Mesothelial cell of epicardium (in vitro differentiated cells): ENCODE measurements at regions not wholly inside any gene's neighbourhood (a gene's known extent, or its start where the extent isn't known, plus 50 kb on each side); places are given as distances from the start of the nearest gene placed in this dataset.

ENCODE experiments used
- DNase-seq, 2 experiments: peaks; one replicate each; pipeline ENCODE4 v3.0.0; 2021; ENCODE audit warnings: low spot score in 2 of 2; ENCODE audit not compliant: unreplicated experiment in 2 of 2
- H3K27ac Mint-ChIP-seq: 2 replicates; pipeline ENCODE4 v1.8.0; 2021; ENCODE audit warnings: mixed read lengths
- H3K27me3 Mint-ChIP-seq: 2 replicates; pipeline ENCODE4 v1.8.0; 2021; ENCODE audit warnings: low read depth, mixed read lengths
- H3K36me3 Mint-ChIP-seq: 2 replicates; pipeline ENCODE4 v1.8.0; 2021; ENCODE audit warnings: mixed read lengths
- H3K4me1 Mint-ChIP-seq: 2 replicates; pipeline ENCODE4 v1.8.0; 2021; ENCODE audit warnings: mixed read lengths
- H3K4me3 Mint-ChIP-seq: 2 replicates; pipeline ENCODE4 v1.8.0; 2021; ENCODE audit warnings: mild to moderate bottlenecking, moderate library complexity, mixed read lengths
- H3K9me3 Mint-ChIP-seq: 2 replicates; pipeline ENCODE4 v1.8.0; 2021; ENCODE audit warnings: mixed read lengths
- CTCF ChIP-seq: fragments of 200-600 bp; sonication (generic); IDR thresholded peaks from one replicate; pipeline ENCODE4 v1.5.0; 2021; ENCODE audit warnings: antibody characterized with exemption; ENCODE audit not compliant: unreplicated experiment

DNA sequence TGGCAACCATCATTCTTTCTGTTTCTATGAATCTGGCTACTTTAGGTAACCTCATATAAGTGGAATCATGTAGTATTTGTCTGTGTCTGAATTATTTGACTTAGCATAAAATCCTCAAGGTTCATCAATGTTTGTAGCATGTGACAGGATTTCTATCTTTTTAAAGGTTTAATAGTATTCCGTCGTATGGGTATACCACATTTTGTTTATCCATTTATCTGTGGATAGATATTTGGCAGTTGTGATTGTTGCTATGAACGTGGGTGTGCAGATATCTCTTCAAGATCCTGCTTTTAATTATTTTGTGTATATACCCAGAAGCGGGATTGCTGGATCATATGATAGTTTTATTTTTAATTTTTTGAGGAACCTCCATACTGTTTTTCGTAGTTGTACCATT, 421.7 kb downstream of the PCNX1 start:
- H3K4me3 Mint-ChIP-seq: no peak overlapping the region
- H3K36me3 Mint-ChIP-seq: peaks cover 7% of the 10 kb centered on the region
- no peak overlapping the region for H3K27ac Mint-ChIP-seq
- peaks cover 16% of the 10 kb centered on the region for H3K4me1 Mint-ChIP-seq
- H3K27me3 Mint-ChIP-seq: no peaks in the 10 kb centered on the region
- no peak for TF ChIP-seq CTCF
- peaks cover 3% of the 10 kb centered on the region for H3K9me3 Mint-ChIP-seq
- no peak for DNase-seq

DNA sequence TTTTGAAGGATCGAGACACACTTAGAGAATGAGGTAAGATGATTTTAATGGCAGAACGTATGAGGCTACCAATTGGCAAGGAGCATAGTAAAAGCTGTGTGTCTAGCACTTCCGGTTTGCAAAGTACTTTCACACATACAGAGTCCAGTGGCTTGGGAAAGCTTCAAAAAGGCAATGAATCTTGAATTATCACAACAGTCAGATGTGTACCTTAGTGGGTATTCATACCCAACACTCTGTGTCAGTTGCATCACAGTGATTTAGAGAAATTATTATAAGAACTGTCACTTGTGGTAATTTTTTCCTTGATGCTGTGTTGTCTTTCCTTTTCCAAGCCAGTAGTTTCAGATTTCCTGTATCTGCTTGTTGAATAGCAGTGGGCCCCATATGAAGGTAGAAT, 424.1 kb downstream of the PCNX1 start:
- no peak for TF ChIP-seq CTCF
- Mint-ChIP-seq H3K27me3 (no peaks in the 10 kb centered on the region), H3K9me3 (peaks cover 3% of the 10 kb centered on the region), H3K4me1 (no peaks in the 10 kb centered on the region), H3K4me3 (no peak overlapping the region), H3K27ac (no peak overlapping the region), H3K36me3 (peaks cover 7% of the 10 kb centered on the region)
- no peak for DNase-seq

DNA sequence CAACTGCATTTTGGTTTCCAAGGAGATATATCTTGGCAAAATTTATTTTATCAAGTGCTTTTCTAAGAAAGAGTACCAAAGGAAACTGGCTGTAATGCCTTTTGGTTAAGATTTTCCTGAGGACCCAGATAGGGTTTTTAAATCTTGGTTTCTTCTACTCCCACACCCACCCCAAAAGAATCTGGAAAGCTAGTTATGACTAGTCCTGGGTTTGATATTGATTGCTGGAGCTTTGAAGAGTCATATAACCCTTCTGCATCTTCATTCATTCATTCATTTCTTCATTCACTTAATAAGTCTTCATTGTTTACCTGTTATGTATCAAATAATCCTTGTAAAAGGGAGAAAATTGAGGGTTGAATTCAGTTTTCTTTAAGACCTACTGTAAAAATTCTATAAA, 425.2 kb downstream of the PCNX1 start:
- Mint-ChIP-seq H3K9me3 (peaks cover 7% of the 10 kb centered on the region), H3K4me3 (no peak overlapping the region), H3K27ac (no peak overlapping the region), H3K4me1 (no peaks in the 10 kb centered on the region), H3K36me3 (peaks cover 10% of the 10 kb centered on the region), H3K27me3 (no peaks in the 10 kb centered on the region)
- TF ChIP-seq CTCF: no peak
- no peak for DNase-seq

DNA sequence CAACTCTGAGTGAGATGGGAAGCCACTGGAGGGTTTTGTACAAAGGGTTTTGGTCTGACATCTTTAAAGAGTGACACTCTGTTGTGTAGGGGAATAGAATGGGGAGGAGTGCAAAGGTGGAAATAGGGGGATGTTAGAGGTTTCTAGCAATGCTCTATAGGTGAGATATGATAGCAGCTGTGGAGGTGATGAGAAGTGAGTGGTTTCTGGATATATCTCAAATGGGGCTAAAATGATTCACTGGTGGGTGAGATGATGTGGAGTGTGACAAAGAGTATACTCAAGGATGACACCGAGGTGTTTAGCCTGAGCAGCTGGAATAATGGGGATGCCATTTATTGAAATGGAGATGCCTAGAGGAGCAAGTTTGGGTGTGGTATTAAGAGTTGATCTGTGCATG, 426.4 kb downstream of the PCNX1 start:
- no peaks in the 10 kb centered on the region for H3K4me1 Mint-ChIP-seq
- no peak for DNase-seq
- TF ChIP-seq CTCF: no peak
- H3K27me3 Mint-ChIP-seq: no peaks in the 10 kb centered on the region
- H3K36me3 Mint-ChIP-seq: peaks cover 10% of the 10 kb centered on the region
- H3K9me3 Mint-ChIP-seq: peaks cover 7% of the 10 kb centered on the region
- no peak overlapping the region for H3K27ac Mint-ChIP-seq
- no peak overlapping the region for H3K4me3 Mint-ChIP-seq

DNA sequence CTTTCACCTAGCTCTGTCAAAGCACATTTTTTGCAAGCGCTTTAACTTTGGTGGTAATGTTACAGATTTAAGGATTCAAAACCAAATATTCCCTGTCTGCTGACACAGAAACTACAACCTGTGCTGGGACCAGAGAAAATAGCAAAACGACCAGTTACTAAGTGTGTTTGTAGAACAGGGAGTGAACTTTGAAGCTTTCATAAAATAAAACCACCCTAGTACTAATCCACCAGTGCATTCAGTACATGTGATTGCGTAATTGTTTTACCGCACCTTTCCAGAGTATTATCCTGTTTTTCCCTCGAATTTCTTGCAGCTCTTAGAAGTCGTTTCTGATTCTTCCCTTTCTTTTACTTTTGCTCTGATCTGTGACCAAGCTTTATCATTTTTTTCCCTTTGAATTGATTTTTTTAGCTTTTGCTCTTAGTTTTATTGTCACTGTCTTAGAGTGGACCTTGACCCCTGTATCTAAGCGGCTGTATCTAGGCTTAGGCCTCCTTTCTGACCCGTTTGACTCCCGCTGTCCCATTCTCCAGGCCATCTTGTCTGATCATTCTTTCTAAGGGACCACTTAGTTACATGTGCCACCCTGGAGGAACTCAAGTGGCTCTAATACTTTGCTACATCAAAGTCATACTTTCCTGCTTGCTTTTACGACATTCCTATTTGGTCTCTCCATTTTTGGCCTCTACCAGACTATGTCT, 429.4 kb downstream of the PCNX1 start:
- no peak overlapping the region for H3K4me3 Mint-ChIP-seq
- H3K27me3 Mint-ChIP-seq: peaks cover 3% of the 10 kb centered on the region
- TF ChIP-seq CTCF: no peak
- H3K4me1 Mint-ChIP-seq: peaks cover 10% of the 10 kb centered on the region
- no peak for DNase-seq
- H3K9me3 Mint-ChIP-seq: peaks cover 3% of the 10 kb centered on the region
- H3K36me3 Mint-ChIP-seq: peaks cover 3% of the 10 kb centered on the region
- no peak overlapping the region for H3K27ac Mint-ChIP-seq

GRCh38 chr14:71338153-71338552, 430.9 kb downstream of the PCNX1 start:
- peaks cover 3% of the 10 kb centered on the region for H3K9me3 Mint-ChIP-seq
- no peak overlapping the region for H3K4me3 Mint-ChIP-seq
- peaks cover 13% of the 10 kb centered on the region for H3K4me1 Mint-ChIP-seq
- no peak for DNase-seq
- H3K36me3 Mint-ChIP-seq: peaks cover 3% of the 10 kb centered on the region
- no peak overlapping the region for H3K27ac Mint-ChIP-seq
- H3K27me3 Mint-ChIP-seq: peaks cover 4% of the 10 kb centered on the region
- TF ChIP-seq CTCF: no peak
